Neural cell (in vitro differentiated cells): ENCODE measurements at regions not wholly inside any gene's neighbourhood (a gene's known extent, or its start where the extent isn't known, plus 50 kb on each side); places are given as distances from the start of the nearest gene placed in this dataset.

Experiments used
- EP300 ChIP-seq: fragments of 450-650 bp; conservative IDR thresholded peaks from 2 replicates; pipeline ENCODE4 v1.6.1; 2014; ENCODE audit warnings: antibody characterized with exemption, mild to moderate bottlenecking, moderate library complexity; ENCODE audit not compliant: poor library complexity, severe bottlenecking
- EZH2 ChIP-seq: fragments of 200-600, 300-800 bp; shearing (Covaris generic), sonication (generic); IDR thresholded peaks from 2 replicates; pipeline ENCODE4 v1.6.1; 2014; ENCODE audit warnings: antibody characterized with exemption, low read length, borderline replicate concordance, mild to moderate bottlenecking; ENCODE audit not compliant: insufficient read depth, poor library complexity, severe bottlenecking
- MXI1 ChIP-seq: fragments of 450-650 bp; conservative IDR thresholded peaks from 2 replicates; pipeline ENCODE4 v1.6.1; 2014; ENCODE audit warnings: antibody characterized with exemption, mild to moderate bottlenecking; ENCODE audit not compliant: poor library complexity, severe bottlenecking
- POLR2AphosphoS5 ChIP-seq: IDR thresholded peaks from 2 replicates; pipeline ENCODE4 v1.6.1; 2012
- RAD21 ChIP-seq: fragments of 450-650 bp; conservative IDR thresholded peaks from 2 replicates; pipeline ENCODE4 v1.6.1; 2014; ENCODE audit warnings: antibody characterized with exemption, mild to moderate bottlenecking, moderate library complexity
- TAF1 ChIP-seq: IDR thresholded peaks from 2 replicates; pipeline ENCODE4 v1.6.1; 2012; ENCODE audit warnings: low read depth
- TF ChIP-seq, protein P1 (sequence below): fragments of 450-650 bp; IDR thresholded peaks from 2 replicates; pipeline ENCODE4 v1.5.1; 2014; ENCODE audit warnings: antibody characterized with exemption, mild to moderate bottlenecking, moderate library complexity; ENCODE audit not compliant: poor library complexity, severe bottlenecking
- TF ChIP-seq, protein P2 (sequence below): IDR thresholded peaks from 2 replicates; pipeline ENCODE4 v1.6.1; 2012; ENCODE audit warnings: borderline replicate concordance

DNA sequence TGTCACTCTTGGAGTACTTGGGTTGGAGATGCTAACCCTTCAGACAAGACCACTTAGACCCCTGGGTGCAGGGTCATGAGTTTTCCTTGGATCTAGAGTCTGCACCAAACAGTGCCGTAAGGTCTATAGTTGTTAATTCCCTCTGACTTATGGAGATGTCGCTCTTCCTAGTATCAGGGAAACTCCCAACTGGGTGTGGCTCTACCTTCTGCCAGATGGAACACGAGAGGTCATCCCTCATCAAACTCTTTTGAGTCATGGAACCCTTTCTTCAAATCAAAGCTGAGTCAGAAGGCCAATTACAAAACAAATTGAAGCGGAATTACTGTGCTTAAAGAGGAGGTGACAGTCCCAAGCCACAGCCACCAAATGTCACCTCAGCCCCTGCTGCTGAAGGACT is 514.9 kb upstream of the PROK2 start:
- TF ChIP-seq, protein P1, sequence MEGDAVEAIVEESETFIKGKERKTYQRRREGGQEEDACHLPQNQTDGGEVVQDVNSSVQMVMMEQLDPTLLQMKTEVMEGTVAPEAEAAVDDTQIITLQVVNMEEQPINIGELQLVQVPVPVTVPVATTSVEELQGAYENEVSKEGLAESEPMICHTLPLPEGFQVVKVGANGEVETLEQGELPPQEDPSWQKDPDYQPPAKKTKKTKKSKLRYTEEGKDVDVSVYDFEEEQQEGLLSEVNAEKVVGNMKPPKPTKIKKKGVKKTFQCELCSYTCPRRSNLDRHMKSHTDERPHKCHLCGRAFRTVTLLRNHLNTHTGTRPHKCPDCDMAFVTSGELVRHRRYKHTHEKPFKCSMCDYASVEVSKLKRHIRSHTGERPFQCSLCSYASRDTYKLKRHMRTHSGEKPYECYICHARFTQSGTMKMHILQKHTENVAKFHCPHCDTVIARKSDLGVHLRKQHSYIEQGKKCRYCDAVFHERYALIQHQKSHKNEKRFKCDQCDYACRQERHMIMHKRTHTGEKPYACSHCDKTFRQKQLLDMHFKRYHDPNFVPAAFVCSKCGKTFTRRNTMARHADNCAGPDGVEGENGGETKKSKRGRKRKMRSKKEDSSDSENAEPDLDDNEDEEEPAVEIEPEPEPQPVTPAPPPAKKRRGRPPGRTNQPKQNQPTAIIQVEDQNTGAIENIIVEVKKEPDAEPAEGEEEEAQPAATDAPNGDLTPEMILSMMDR, result no peak
- TF ChIP-seq, protein P2, sequence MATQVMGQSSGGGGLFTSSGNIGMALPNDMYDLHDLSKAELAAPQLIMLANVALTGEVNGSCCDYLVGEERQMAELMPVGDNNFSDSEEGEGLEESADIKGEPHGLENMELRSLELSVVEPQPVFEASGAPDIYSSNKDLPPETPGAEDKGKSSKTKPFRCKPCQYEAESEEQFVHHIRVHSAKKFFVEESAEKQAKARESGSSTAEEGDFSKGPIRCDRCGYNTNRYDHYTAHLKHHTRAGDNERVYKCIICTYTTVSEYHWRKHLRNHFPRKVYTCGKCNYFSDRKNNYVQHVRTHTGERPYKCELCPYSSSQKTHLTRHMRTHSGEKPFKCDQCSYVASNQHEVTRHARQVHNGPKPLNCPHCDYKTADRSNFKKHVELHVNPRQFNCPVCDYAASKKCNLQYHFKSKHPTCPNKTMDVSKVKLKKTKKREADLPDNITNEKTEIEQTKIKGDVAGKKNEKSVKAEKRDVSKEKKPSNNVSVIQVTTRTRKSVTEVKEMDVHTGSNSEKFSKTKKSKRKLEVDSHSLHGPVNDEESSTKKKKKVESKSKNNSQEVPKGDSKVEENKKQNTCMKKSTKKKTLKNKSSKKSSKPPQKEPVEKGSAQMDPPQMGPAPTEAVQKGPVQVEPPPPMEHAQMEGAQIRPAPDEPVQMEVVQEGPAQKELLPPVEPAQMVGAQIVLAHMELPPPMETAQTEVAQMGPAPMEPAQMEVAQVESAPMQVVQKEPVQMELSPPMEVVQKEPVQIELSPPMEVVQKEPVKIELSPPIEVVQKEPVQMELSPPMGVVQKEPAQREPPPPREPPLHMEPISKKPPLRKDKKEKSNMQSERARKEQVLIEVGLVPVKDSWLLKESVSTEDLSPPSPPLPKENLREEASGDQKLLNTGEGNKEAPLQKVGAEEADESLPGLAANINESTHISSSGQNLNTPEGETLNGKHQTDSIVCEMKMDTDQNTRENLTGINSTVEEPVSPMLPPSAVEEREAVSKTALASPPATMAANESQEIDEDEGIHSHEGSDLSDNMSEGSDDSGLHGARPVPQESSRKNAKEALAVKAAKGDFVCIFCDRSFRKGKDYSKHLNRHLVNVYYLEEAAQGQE, result no peak
- TF ChIP-seq POLR2AphosphoS5 (no peak), EZH2 (no peak), MXI1 (no peak), EP300 (no peak), RAD21 (no peak), TAF1 (no peak)
